ENCODE measurements at regions not wholly inside any gene's neighbourhood (a gene's known extent, or its start where the extent isn't known, plus 50 kb on each side); places are given as distances from the start of the nearest gene placed in this dataset.

DNA sequence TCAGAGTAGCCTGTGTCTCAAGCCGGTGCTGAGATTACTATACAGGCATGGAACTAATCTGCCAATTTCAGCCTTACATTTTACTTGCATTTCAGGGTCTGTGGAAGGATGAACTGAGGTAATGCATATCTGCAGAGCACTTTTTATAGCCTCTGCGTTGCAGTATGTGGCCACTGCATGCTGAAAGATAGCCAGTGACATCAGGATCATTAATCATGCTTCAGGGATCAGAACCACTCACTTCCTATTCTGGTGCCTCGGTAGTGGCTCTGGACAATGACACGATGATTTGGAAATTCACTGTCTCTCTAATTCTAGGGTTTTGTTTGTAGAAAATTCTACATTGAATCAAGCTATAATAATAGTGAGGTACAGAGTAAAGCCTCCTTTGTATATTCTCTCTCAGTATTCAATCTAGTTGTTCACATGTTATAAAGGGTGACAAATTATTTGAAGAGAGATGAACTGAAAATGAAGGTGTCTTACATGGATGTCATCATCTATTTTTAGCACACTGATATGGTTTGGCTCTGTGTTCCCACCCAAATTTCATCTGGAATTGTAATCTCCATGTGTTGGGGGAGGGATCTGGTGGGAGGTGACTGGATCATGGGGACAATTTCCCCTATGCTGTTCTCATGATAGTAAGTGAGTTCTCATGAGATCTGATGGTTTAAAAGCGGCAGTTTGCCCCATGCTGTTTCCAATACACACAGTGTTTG, 554.3 kb upstream of the MIS18BP1 start:
- Histone ChIP-seq H3K27me3 (ENCODE audit: control insufficient read depth, insufficient read depth, low read length) (no peaks in the 10 kb centered on the region), H2BK120ac (ENCODE audit: low read depth, low read length) (no peak overlapping the region), H3K4me3 (ENCODE audit: insufficient read depth, low read depth, low read length) (no peak overlapping the region), H3K4ac (ENCODE audit: low read depth, low read length) (no peak overlapping the region), H2AK5ac (ENCODE audit: low read depth, low read length) (no peak overlapping the region), H3K79me1 (ENCODE audit: low read depth in 1 of 2, low read length in 2 of 2) (no peaks in the 10 kb centered on the region), H3K9ac (ENCODE audit: low read depth, low read length) (no peak overlapping the region), H3K27ac (ENCODE audit: insufficient read depth, low read length) (no peak overlapping the region), H2BK5ac (ENCODE audit: low read depth, low read length, poor library complexity, severe bottlenecking) (no peak overlapping the region), H4K91ac (ENCODE audit: insufficient read depth, low read depth, low read length) (no peak overlapping the region), H3K14ac (replicated peaks; ENCODE audit: low read depth, low read length) (no peak overlapping the region), H3K9me1 (ENCODE audit: insufficient read depth, low read length) (no peaks in the 10 kb centered on the region), H3K23ac (ENCODE audit: low read depth, low read length) (no peak overlapping the region), H2BK15ac (ENCODE audit: low read depth, low read length) (no peak overlapping the region), H2AK9ac (replicated peaks; ENCODE audit: low read depth, low read length, poor library complexity) (no peak overlapping the region), H3K9me3 (ENCODE audit: control insufficient read depth, insufficient read depth, low read length) (peaks cover 3% of the 10 kb centered on the region; the same call in 1 of the 2 replicates), H3K4me1 (ENCODE audit: control insufficient read depth, insufficient read depth, low read length) (no peaks in the 10 kb centered on the region), H4K20me1 (ENCODE audit: insufficient read depth, low read length) (no peaks in the 10 kb centered on the region), H3K18ac (ENCODE audit: low read depth, low read length) (no peak overlapping the region), H3K56ac (ENCODE audit: extremely low read depth, insufficient read depth, low read length) (no peak overlapping the region), H3K4me2 (ENCODE audit: low read depth, low read length) (no peak overlapping the region), H2AFZ (replicated peaks; ENCODE audit: low read length, poor library complexity) (no peak overlapping the region), H4K5ac (ENCODE audit: low read depth, low read length) (no peak overlapping the region), H4K8ac (ENCODE audit: low read depth in 2 of 2, low read length in 2 of 2) (no peak overlapping the region), H2BK20ac (ENCODE audit: low read depth, low read length) (no peak overlapping the region), H3K36me3 (ENCODE audit: control insufficient read depth, insufficient read depth, low read length) (no peaks in the 10 kb centered on the region)
- intact Hi-C loops (cut with micrococcal nuclease) (no loop called here), in situ Hi-C loops (cut with MboI; ENCODE audit: low sequenced_read_pairs) (no loop called here), dilution Hi-C loops (cut with HindIII; ENCODE audit: low sequenced_read_pairs, unreplicated experiment) (no loop called here)
- no peak for TF ChIP-seq RAD21 (IDR thresholded peaks at IDR 0.05; ENCODE audit: low read length)
- TF ChIP-seq, protein P1, sequence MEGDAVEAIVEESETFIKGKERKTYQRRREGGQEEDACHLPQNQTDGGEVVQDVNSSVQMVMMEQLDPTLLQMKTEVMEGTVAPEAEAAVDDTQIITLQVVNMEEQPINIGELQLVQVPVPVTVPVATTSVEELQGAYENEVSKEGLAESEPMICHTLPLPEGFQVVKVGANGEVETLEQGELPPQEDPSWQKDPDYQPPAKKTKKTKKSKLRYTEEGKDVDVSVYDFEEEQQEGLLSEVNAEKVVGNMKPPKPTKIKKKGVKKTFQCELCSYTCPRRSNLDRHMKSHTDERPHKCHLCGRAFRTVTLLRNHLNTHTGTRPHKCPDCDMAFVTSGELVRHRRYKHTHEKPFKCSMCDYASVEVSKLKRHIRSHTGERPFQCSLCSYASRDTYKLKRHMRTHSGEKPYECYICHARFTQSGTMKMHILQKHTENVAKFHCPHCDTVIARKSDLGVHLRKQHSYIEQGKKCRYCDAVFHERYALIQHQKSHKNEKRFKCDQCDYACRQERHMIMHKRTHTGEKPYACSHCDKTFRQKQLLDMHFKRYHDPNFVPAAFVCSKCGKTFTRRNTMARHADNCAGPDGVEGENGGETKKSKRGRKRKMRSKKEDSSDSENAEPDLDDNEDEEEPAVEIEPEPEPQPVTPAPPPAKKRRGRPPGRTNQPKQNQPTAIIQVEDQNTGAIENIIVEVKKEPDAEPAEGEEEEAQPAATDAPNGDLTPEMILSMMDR (conservative IDR thresholded peaks at IDR 0.05; ENCODE audit: low read depth, low read length) = no peak
- TF ChIP-seq CHD1 (IDR thresholded peaks at IDR 0.05; ENCODE audit: low read depth, low read length) = no peak
- TF ChIP-seq, protein P2, sequence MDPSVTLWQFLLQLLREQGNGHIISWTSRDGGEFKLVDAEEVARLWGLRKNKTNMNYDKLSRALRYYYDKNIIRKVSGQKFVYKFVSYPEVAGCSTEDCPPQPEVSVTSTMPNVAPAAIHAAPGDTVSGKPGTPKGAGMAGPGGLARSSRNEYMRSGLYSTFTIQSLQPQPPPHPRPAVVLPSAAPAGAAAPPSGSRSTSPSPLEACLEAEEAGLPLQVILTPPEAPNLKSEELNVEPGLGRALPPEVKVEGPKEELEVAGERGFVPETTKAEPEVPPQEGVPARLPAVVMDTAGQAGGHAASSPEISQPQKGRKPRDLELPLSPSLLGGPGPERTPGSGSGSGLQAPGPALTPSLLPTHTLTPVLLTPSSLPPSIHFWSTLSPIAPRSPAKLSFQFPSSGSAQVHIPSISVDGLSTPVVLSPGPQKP (IDR thresholded peaks at IDR 0.05; ENCODE audit: borderline replicate concordance, low read depth, low read length) = no peak
- TF ChIP-seq MAZ (IDR thresholded peaks at IDR 0.05; ENCODE audit: borderline replicate concordance, low read depth, low read length) = no peak
- ATAC-seq (ENCODE audit: low read depth) (no peak), DNase-seq (no peak)
- no CpG with 5 or more reads among the region's 5 CpGs for WGBS, 2 experiments (ENCODE audit: extremely low coverage in 2 of 2, insufficient read length in 1 of 2)
- no TSS peak for BruUV-seq (replicated peaks)
- ChIA-PET POLR2A (ENCODE audit: unreplicated experiment) (no interaction called here), CTCF (no interaction called here)
